Putamen (tissue), 1 donor: ENCODE measurements at regions not wholly inside any gene's neighbourhood (a gene's known extent, or its start where the extent isn't known, plus 50 kb on each side); places are given as distances from the start of the nearest gene placed in this dataset.

Experiments used
- DNase-seq: peaks from one replicate; pipeline ENCODE4 v3.0.0-alpha.2; 2016; ENCODE audit warnings: low spot score

DNA sequence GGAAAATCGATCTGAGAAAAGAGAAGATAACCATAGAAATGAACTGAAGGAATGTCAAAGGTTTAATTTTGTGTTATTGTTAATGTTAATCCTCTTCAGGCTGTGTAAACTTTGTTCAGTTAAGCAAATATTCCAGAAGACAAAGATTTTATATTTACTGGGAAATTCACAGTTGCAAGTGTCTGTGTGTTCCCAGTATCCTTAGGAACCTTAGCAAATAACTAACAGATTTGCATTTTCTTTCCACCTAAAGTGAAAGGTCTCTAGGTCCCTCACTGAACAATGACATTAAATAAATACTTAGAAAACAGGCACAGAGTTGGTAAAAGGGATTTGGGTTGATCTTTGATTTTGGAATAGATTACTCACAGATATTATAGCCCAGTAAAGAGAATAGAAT lies 324.7 kb downstream of the C4orf33 start:
- no peak for DNase-seq

DNA sequence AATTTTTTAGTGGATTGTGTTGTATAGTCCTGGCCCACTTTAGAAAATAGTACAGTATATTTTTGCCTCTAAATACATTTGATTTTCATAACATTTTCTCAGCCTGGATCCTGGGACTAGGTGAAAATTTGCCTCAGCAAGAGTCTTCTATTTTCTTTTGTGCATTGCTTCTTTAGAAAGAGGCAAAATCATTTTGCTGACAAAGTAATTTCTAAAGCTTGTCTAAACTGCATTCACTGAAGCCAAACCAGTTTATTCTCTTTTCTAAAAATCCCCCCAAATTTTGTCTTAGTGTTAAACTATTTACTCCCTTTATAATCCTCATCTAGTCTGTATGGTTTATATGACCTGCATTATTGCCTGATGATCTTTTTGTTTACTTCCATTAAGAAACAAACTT lies 326.3 kb downstream of the C4orf33 start:
- no peak for DNase-seq

DNA sequence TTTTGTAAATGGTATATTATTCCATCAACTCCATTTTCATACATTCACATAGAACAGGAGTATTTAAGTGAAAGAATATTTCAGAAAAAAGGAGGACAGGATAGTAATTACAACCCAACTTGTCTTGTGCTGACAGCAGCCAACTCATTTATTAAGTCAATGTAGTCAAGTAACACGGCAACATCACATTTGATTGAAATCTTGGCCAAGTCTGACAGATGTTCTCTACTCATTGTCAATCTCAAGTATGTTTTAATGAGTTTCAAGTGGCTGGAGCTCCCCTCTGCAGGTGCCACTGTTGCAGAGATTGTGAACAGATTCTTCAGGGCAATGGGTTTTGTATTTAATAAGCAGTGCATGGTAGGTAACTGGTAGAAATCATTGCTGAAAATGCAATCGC lies 332.5 kb downstream of the C4orf33 start:
- no peak for DNase-seq

DNA sequence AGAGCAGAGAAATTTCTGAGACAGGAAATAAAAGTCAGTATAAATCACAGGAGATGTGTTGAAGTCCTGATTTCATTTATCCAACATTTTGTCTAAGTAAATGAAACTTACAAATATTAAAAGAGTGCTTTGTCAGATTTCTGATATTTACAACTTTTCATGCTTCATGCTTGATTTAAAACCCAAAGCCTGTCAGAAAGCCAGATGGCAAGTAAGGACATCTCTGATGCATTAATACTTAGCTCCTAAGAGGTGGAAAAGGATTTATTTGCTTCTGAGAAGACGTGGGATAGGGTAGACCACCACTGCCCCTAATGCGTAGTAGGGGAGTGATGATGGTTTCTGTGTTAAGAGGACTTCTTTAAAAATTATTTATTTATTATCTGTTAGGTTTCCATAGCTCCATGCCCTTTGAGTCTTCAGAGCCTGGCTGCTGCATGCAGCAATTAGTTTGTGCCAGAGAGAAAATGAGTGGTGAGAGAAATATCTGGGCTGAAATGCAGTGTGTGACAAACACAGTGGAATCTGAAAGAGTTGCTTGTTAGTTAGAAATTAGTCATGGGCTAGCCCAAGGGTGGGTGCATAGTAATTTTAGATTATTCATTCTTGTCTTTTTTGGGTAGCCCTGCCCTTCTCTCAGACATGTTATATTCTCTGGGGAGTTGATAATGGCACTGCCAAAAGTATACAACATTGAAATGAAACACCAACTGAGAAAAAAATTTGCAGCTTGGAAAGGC lies 333.8 kb downstream of the C4orf33 start:
- DNase-seq: no peak

DNA sequence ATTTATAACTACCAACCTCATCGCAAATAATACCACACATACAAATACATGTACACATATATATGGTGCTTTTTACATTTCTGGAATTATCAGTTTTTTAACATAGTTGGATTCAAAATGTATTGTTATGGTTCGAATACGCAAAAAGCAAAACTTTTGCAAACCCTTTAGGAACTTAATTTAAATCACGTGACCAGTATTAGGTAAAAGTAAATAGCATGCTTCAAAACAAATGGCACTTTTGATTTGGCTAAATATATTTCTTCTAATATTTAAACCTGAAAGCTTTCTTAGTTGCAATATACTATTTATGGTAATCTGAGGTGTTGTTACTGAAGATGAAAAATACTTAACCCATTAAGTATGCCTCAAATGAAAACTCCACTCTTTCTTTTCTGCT lies 341.4 kb downstream of the C4orf33 start:
- DNase-seq: no peak

DNA sequence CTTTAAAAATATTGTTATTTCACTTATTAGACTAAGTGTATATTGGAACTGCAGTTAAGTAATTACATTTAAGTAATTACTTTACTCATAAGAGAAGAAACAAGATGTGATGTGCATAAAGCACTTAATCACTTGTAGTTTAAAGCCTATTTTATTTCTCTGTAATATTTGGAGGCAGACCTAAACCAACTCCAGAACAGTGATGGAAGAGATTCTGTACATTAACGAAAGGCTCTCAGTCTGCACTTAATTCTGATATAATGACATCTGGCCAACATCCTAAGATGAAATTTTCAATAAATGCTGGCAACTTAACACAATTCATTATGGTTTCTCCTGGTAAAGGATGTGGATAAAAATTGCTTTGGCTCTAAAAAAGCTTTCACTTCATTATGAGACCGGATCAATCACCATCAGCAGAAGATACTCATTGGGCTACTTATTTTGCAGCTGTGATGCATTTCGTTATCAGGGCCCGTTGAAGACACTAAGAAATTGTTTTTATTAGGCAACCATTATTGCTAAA lies 342.6 kb downstream of the C4orf33 start:
- no peak for DNase-seq

- no peak for DNase-seq
Observed at GRCh38 chr4:129446074-129446473, 350.1 kb downstream of the C4orf33 start.

DNA sequence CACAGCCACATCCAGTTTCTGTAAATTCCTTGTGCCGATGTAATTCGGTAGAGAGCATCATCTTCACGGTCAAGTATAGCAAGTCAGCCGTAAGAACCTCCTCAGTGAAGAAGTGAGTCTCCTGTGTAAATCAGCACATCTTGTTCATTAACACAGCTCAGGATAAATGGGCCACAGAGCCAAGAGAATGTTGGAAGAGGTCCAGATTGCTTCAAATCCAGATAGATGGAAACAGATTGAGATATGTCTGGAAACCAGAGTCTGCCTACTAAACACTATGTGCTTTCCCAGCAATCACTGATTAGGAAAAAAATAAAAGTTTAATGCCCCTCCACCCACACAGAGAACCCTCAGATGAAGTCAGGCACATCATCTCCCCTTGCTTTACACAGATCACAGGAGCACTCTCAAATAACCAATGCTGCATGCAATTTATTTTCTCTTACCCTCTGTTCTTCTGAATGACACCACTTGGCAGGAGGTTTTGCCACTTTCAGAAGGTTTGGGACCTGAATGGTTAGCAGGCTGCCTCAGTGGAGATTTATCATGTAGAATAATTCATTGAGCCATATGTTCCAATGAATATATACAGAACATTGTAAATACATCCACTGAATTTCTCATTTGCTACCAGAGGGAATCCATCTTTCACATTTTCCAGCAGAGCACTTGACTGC lies 357.7 kb downstream of the C4orf33 start:
- DNase-seq: no peak

- no peak for DNase-seq
Observed at GRCh38 chr4:129455482-129455881, 359.5 kb downstream of the C4orf33 start.

DNA sequence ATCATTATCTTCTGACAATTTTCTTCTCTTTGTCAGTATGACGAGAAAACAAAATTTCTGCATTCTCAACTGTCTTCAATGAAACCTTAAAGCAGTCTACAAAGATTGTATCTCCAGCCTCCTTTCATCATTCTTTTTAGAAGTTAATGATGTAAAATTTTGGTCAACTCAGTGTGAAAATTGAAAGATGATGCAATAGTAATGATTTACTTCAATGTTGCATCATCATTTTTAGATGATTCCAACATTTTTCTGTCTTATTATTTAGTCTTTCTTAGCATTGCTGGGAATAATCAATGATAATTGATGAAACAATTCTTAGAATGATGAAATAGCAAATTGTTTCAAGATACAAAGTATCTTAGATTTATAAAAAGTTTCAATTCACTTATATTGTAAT lies 372.7 kb downstream of the C4orf33 start:
- DNase-seq: no peak

GRCh38 chr4:129474698-129475097 lies 378.7 kb downstream of the C4orf33 start:
- no peak for DNase-seq

- no peak for DNase-seq
Observed at GRCh38 chr4:129481107-129481506, 385.2 kb downstream of the C4orf33 start.

- no peak for DNase-seq
Observed at GRCh38 chr4:129488427-129488826, 392.5 kb downstream of the C4orf33 start.

- DNase-seq: no peak
Observed at GRCh38 chr4:129490516-129490915, 394.6 kb downstream of the C4orf33 start.

DNA sequence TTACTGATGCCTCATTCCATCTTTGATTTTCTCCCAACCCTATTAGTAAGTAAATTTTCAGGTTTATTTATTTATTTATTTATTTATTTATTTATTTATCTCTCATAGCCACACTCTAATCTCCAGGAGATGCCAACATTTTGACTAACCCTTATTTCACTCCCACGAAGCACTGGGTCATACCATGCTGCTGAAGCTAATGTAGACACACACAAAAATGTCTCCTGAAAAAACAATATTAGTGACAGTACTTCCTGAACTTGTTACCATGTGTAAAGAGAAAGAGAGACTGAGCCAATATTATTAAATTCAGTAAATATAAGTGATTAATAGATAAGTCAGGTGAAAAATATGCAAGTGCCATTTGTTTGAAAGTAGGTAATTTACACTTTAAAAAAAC lies 402.7 kb downstream of the C4orf33 start:
- no peak for DNase-seq

DNA sequence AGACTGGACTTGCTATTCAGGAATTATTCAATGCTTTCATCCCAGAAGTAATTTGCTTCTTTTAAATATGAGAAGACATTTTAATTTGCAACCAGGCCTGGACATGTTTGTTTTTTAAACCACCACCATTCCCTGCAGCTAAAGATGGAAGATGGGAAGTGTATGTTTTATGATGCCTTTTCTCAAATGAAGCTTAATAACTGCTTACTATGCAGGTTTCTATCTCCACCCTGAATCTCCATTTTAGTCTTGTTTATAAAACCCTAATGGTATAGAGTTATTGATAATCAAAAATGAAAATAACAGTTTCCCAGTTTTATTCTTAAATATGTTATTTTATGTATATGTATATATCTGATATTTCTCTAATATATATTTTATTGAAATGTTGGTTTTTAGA lies 418.9 kb downstream of the C4orf33 start:
- no peak for DNase-seq

DNA sequence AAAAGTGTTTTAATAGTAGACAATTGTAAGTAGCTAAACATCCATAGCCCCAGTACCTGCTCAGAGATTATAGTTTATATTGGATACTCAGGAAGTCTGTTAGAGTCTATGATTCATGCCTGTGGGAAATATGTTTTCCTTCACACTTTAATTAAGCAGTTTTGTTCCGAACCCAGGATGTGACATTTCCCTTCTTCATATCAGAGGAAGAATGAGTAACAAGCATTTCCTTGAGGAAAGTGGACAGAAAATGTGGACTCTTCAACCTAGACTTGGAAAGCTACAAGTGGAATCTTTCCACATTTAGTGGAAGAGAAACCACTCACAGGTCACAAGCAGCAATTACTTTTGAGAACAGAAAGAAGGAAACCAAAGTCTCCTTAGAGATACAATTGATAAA lies 419.4 kb downstream of the C4orf33 start:
- no peak for DNase-seq

GRCh38 chr4:129526812-129527211 lies 430.9 kb downstream of the C4orf33 start:
- DNase-seq: peak; percentile 25

DNA sequence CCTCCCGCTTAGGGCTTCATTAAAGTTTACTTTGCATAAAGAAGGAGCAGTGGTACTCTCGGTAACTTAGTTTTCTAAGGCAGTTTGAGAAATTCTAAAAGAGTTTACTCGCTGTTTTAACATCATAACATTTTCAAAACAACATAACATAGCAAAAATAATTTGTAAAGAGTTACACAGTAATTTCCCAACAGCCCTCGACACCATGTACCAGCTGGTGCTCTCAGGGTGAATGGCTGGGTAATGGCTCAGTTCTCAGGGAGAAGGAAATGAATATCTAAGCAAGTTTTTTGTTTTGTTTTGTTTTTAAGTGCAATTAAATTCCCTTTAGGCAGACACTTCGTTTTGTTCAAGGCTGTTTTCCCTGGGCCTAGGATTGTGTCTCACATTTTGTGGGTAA lies 435.3 kb downstream of the C4orf33 start:
- DNase-seq: no peak

- DNase-seq: no peak
Observed at GRCh38 chr4:129532573-129532972, 436.6 kb downstream of the C4orf33 start.

- no peak for DNase-seq
Observed at GRCh38 chr4:129543299-129543698, 447.3 kb downstream of the C4orf33 start.

GRCh38 chr4:129545599-129546278 lies 449.8 kb downstream of the C4orf33 start:
- DNase-seq: no peak

GRCh38 chr4:129546531-129546930 lies 450.6 kb downstream of the C4orf33 start:
- no peak for DNase-seq
